RWPE1 (cell line): ENCODE measurements at regions not wholly inside any gene's neighbourhood (a gene's known extent, or its start where the extent isn't known, plus 50 kb on each side); places are given as distances from the start of the nearest gene placed in this dataset.
"Not testable (repeated sequence)": the region's sequence is repeated elsewhere in the genome, so short reads cannot be mapped to it uniquely, and the experiment has no call there.

Experiments
- CTCF ChIA-PET: fragments of 350-600 bp; sonication (Branson Sonifier 250); formaldehyde crosslinking; extraction: SDS; loops from one replicate; lab custom pipeline; 2021; lab: Yijun Ruan, JAX
- POLR2A ChIA-PET: fragments of 400-600 bp; formaldehyde crosslinking; extraction: SDS; loops from one replicate; lab custom pipeline; 2020; ENCODE audit warnings: antibody characterized with exemption; ENCODE audit not compliant: low non-redundant PET; lab: Yijun Ruan, JAX
- DNase-seq: peaks from one replicate; pipeline ENCODE4 v3.0.0; 2012; ENCODE audit warnings: low spot score
- H3K27ac ChIP-seq: fragments of 450-650 bp; 2 replicates; pipeline ENCODE4 v1.5.1; 2017
- CTCF ChIP-seq: fragments of 450-650 bp; conservative IDR thresholded peaks from 2 replicates; pipeline ENCODE4 v1.5.1; 2017; ENCODE audit warnings: low read depth, mild to moderate bottlenecking

DNA sequence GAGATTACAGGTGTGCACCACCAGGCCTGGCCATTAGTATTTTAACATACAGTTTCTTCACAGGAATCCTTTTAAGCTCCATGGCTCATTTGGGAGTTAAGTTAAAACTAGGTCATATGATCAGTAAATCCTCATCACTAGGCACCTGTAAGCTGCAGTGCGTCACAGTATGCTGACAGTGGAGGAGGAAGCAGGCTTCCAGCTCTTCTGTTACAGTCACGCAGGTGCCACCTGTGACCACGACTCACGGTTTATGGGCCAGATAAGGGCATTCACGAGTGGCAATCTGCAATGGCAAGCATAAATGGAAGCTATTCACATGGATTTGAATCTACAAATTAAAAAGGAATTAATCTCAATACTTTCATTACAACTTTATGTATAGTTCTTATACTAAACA, 129.4 kb upstream of the BCOR start:
- no peak overlapping the region for H3K27ac ChIP-seq
- TF ChIP-seq CTCF: no peak
- CTCF ChIA-PET: no interaction called here
- no peak for DNase-seq
- POLR2A ChIA-PET: no interaction called here

- no peak for DNase-seq
- ChIA-PET CTCF (no interaction called here), POLR2A (no interaction called here)
- TF ChIP-seq CTCF: no peak
- no peak overlapping the region for H3K27ac ChIP-seq
Observed at GRCh38 chrX:40224658-40225057, 126.9 kb upstream of the BCOR start.

DNA sequence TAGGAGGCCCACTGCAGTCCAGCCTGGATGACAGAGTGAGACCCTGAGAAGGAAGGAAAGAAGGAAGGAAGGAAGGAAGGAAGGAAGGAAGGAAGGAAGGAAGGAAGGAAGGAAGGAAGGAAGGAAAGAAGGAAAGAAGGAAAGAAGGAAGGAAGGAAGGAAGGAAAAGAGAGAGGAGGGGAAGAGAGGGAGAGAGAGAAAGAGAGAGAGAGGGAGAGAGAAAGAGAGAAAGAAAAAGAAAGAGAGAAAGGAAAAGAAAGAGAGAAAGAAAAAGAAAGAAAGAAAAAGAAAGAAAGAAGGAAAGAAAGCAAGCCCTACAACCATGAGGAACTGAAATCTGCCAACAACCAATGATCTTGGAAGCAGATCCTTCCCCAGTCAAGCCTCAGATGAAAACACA, 124.9 kb upstream of the BCOR start:
- H3K27ac ChIP-seq, DNase-seq, POLR2A ChIA-PET, CTCF ChIA-PET: not testable (repeated sequence)

- no peak for DNase-seq
- H3K27ac ChIP-seq: no peak overlapping the region
- ChIA-PET CTCF (no interaction called here), POLR2A (no interaction called here)
- no peak for TF ChIP-seq CTCF
Observed at GRCh38 chrX:40213092-40213491, 115.3 kb upstream of the BCOR start.

- DNase-seq: peak; percentile 13
- H3K27ac ChIP-seq: no peak overlapping the region
- no peak for TF ChIP-seq CTCF
- CTCF ChIA-PET: no interaction called here
- POLR2A ChIA-PET: interaction anchor here (0.5 kb wide), 1 partner anchor 47 kb away, joined by 7 read pairs; no protein-coding TSS in a partner anchor
Observed at GRCh38 chrX:40209951-40210617, 112.3 kb upstream of the BCOR start.

DNA sequence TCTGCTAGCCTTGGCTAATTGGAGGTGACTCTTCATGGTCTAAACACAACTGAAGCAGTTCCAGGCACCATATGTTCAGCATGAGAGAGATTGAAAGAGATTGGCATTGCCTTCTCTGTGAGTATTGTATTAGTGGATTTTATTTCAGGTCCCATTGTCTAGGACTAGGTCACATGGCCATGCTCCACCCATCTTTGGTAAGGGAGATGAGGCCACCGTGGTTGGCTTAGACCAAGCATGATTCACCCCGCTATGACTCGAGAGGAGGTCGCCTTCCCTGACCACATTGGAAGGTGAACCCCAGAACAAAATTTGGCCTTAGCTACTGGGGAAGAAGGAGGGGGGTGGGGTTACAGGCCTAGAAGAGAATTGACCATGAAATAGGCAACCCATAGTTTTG, 109.9 kb upstream of the BCOR start:
- no peak for DNase-seq
- POLR2A ChIA-PET: no interaction called here
- H3K27ac ChIP-seq: no peak overlapping the region
- CTCF ChIA-PET: no interaction called here
- no peak for TF ChIP-seq CTCF

DNA sequence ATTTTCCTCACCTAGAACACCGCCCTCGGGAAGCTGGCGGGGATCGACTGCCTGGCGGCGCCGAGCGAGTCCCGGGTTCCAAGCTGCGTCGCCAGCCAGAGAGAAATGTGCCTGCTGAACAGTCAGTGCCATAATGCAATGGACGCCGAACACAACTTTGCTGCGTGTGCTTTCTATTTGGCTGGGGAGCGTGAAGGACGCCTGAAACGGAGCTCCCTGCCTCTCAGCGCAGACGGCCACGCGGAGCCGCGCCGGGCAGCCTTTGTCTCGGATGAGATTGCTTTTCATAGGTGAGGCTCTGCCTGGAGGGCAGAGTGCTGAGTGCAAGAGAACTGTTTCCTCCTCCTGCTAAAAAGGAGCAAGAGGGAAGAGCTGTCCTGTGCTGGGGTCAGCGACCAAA, 107.7 kb upstream of the BCOR start:
- CTCF ChIA-PET: no interaction called here
- DNase-seq: no peak
- no peak for TF ChIP-seq CTCF
- POLR2A ChIA-PET: no interaction called here
- no peak overlapping the region for H3K27ac ChIP-seq
